Tibial artery (tissue), 4 donors: ENCODE measurements at regions not wholly inside any gene's neighbourhood (a gene's known extent, or its start where the extent isn't known, plus 50 kb on each side); places are given as distances from the start of the nearest gene placed in this dataset.

Experiments
- DNase-seq, 2 donors: peaks; one replicate each; pipeline ENCODE4 v3.0.0-alpha.2; 2019
- H3K27ac ChIP-seq, 2 donors: fragments of 200-600 bp; sonication (generic) in 1 of 2; 1 replicate in 1 of 2; 2 replicates in 1 of 2; pipeline ENCODE4 v1.5.1; 2018 to 2019; ENCODE audit warnings: mild to moderate bottlenecking in 1 of 2
- H3K27me3 ChIP-seq, 2 donors: fragments of 200-600 bp; sonication (generic) in 1 of 2; one replicate each; pipeline versions ENCODE4 v1.5.1 to v1.6.0; 2016 to 2019
- H3K36me3 ChIP-seq, 3 donors: fragments of 200-600 bp; sonication (generic) in 2 of 3; one replicate each; pipeline ENCODE4 v1.5.1; 2016 to 2019; ENCODE audit warnings: mild to moderate bottlenecking in 2 of 3
- H3K4me1 ChIP-seq, 4 donors: fragments of 200-600 bp; sonication (generic) in 2 of 4; 1 replicate in 3 of 4; 2 replicates in 1 of 4; pipeline ENCODE4 v1.5.1; 2016 to 2019
- H3K4me3 ChIP-seq, 2 donors: fragments of 200-600 bp; sonication (generic) in 1 of 2; 1 replicate in 1 of 2; 2 replicates in 1 of 2; pipeline ENCODE4 v1.5.1; 2018 to 2019; ENCODE audit warnings: mild to moderate bottlenecking in 2 of 2
- H3K9me3 ChIP-seq, 3 donors: fragments of 200-600 bp; sonication (generic) in 1 of 3; one replicate each; pipeline ENCODE4 v1.5.1; 2016 to 2019
- intact Hi-C: fragments of 100-400 bp; cut with DNase I; formaldehyde crosslinking; loops from one replicate; pipeline ENCODE4 v1.15.0; 2023; ENCODE audit warnings: low total_unique reads
- TF ChIP-seq, protein P1 (sequence below), 2 experiments: fragments of 200-600 bp in 1 of 2; fragments of 450-650 bp in 1 of 2; IDR thresholded peaks; one replicate each; pipeline ENCODE4 v1.5.1; 2017 to 2019; ENCODE audit warnings: antibody characterized with exemption in 2 of 2, mild to moderate bottlenecking in 1 of 2, moderate library complexity in 1 of 2

DNA sequence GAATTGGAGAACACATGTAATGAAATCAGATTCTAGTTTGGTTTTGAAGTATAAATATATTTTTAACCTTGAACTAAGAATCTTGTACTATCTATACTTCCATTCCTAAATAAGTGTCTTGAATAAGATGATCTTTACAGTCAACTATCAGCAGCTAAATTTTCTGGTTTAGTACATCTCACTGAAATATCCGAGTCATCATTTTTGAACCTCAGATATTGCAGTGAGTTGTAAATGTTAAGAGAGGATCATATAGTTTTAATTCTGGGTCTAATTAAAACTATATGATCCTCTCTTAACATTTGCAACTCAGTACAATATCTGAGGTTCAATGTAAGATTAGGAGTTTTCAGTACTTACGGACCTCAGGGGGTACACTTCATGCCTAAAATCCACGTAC is 768.8 kb upstream of the ADAMTS5 start:
- Histone ChIP-seq H3K4me3 (no peak overlapping the region), H3K27me3 (no peaks in the 10 kb centered on the region), H3K36me3 (no peaks in the 10 kb centered on the region), H3K9me3 (no peaks in the 10 kb centered on the region), H3K27ac (no peak overlapping the region), H3K4me1 (no peaks in the 10 kb centered on the region)
- intact Hi-C loops, result no loop called here
- TF ChIP-seq, protein P1, sequence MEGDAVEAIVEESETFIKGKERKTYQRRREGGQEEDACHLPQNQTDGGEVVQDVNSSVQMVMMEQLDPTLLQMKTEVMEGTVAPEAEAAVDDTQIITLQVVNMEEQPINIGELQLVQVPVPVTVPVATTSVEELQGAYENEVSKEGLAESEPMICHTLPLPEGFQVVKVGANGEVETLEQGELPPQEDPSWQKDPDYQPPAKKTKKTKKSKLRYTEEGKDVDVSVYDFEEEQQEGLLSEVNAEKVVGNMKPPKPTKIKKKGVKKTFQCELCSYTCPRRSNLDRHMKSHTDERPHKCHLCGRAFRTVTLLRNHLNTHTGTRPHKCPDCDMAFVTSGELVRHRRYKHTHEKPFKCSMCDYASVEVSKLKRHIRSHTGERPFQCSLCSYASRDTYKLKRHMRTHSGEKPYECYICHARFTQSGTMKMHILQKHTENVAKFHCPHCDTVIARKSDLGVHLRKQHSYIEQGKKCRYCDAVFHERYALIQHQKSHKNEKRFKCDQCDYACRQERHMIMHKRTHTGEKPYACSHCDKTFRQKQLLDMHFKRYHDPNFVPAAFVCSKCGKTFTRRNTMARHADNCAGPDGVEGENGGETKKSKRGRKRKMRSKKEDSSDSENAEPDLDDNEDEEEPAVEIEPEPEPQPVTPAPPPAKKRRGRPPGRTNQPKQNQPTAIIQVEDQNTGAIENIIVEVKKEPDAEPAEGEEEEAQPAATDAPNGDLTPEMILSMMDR (IDR thresholded peaks at IDR 0.05), result no peak
- DNase-seq, result no peak

DNA sequence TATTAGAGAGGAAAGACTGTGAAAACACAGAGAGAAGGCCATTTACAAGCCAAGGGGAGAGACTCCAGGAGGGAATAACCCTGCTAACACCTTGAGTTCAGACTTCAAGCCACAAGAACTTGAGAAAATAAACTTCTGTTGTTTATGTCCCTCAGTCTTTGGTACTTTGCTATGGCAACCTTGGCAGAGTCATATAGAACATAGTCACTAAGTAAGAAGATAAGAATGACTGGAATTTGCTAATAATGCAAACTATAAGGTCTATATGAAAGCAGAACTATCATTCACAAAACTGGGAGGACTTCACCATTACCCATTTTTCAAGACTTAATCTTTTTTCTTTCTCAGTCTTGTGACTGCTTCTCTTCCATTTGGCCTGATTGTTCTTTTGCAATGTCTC is 767.3 kb upstream of the ADAMTS5 start:
- intact Hi-C loops, result no loop called here
- TF ChIP-seq, protein P1 (IDR thresholded peaks at IDR 0.05), result no peak
- Histone ChIP-seq H3K36me3 (no peaks in the 10 kb centered on the region), H3K27ac (no peak overlapping the region), H3K9me3 (no peaks in the 10 kb centered on the region), H3K27me3 (no peaks in the 10 kb centered on the region), H3K4me3 (no peak overlapping the region), H3K4me1 (no peaks in the 10 kb centered on the region)
- no peak for DNase-seq

DNA sequence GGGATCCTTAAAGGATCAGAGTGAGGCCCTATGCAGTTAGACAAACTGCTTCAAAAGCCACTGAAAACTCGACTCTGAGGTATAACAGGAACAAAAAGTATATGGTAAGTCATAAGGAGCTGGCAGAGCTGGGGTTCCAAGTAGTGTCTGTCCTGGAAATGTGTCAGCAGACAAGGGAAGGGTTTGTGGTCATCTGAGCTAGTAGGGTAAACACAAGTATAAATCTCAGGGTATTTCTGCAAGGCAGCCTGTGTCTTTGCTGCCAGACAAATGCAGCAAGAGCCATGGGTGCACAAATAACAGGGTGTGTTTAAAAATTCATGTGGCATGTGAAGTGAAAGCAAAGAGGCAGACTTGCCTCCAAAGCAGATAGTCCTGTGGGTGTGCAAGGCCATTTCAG is 759.0 kb upstream of the ADAMTS5 start:
- DNase-seq, result no peak
- TF ChIP-seq, protein P1 (IDR thresholded peaks at IDR 0.05), result no peak
- H3K27ac ChIP-seq, result no peak overlapping the region
- H3K27me3 ChIP-seq, result no peaks in the 10 kb centered on the region
- H3K36me3 ChIP-seq, result no peaks in the 10 kb centered on the region
- no peak overlapping the region for H3K4me3 ChIP-seq
- intact Hi-C loops, result no loop called here
- H3K9me3 ChIP-seq, result no peaks in the 10 kb centered on the region
- no peaks in the 10 kb centered on the region for H3K4me1 ChIP-seq

DNA sequence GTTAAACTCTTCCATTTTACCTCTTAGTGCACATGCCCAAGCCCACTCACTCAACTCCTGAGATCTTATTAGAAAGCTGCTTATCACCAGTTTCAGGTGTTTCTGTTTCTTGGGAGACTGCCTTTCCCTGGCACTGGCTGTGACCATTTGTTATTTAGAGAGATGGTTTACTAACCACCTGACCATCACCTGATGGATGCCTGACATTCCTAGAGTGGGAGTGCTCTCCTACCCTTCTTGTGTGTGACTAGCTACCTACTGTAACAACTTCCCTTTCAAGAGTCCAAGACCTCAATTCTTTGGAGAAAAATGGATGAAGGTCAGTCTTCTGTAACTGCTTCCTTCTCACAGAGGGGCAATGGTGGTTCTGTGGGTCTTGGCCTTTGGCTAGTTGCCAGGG is 755.2 kb upstream of the ADAMTS5 start:
- Histone ChIP-seq H3K4me1 (no peaks in the 10 kb centered on the region), H3K27ac (no peak overlapping the region), H3K27me3 (no peaks in the 10 kb centered on the region), H3K36me3 (no peaks in the 10 kb centered on the region), H3K4me3 (no peak overlapping the region), H3K9me3 (no peaks in the 10 kb centered on the region)
- TF ChIP-seq, protein P1 (IDR thresholded peaks at IDR 0.05), result no peak
- no peak for DNase-seq
- intact Hi-C loops, result no loop called here

DNA sequence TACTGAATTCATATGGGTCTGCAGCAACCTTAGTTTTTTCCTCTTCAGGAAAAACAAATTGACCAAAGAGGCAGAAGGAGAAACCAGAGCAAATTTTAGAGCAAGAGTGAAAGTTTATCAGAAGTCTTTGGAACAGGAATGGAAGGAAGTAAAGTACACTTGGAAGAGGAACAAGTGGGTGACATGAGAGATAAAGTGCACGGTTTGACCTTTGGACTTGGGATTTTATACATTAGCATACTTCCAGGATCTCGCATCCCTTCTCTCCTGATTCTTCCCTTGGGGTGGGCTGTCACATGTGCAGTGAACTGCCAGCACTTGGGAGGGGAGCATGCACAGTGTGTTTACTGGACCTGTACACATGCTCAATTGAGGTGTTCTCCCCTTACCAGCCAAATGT is 754.8 kb upstream of the ADAMTS5 start:
- TF ChIP-seq, protein P1 (IDR thresholded peaks at IDR 0.05), result no peak

DNA sequence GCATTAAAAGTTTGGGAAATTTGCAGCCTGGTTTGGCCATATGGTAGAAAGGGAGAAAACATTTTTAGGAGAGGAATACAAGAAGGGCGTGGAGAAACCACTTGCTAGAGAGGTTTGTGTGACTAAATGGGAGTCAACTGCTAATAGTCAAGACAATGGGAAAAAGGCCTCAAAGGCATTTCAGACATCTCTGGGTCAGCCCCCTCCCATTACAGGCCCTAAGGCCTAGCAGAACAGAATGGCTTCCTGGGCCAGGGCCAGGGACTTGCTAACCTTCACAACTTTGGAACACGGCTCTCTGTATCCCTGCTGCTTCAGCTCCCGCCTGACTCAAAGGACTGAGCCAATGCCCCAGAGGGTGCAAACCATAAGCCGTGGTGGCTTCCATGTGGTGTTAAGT is 752.3 kb upstream of the ADAMTS5 start:
- no peak for DNase-seq
- H3K9me3 ChIP-seq, result no peaks in the 10 kb centered on the region
- no peaks in the 10 kb centered on the region for H3K36me3 ChIP-seq
- no peak overlapping the region for H3K4me3 ChIP-seq
- TF ChIP-seq, protein P1 (IDR thresholded peaks at IDR 0.05), result no peak
- intact Hi-C loops, result no loop called here
- no peaks in the 10 kb centered on the region for H3K27me3 ChIP-seq
- H3K27ac ChIP-seq, result no peak overlapping the region
- H3K4me1 ChIP-seq, result no peaks in the 10 kb centered on the region

More for the DNA sequence above, 754.8 kb upstream of the ADAMTS5 start:
- Histone ChIP-seq H3K27me3 (no peaks in the 10 kb centered on the region), H3K4me3 (no peak overlapping the region), H3K27ac (no peak overlapping the region), H3K9me3 (no peaks in the 10 kb centered on the region), H3K4me1 (no peaks in the 10 kb centered on the region), H3K36me3 (no peaks in the 10 kb centered on the region)
- intact Hi-C loops, result no loop called here
- DNase-seq, result no peak
